ENCODE measurements at regions not wholly inside any gene's neighbourhood (a gene's known extent, or its start where the extent isn't known, plus 50 kb on each side); places are given as distances from the start of the nearest gene placed in this dataset.
"Not testable (repeated sequence)": the region's sequence is repeated elsewhere in the genome, so short reads cannot be mapped to it uniquely, and the experiment has no call there.

GRCh38 chr2:219844401-219845091, 217.1 kb downstream of the SLC4A3 start:
- DNase-seq = no peak

GRCh38 chr2:219848882-219849281, 221.5 kb downstream of the SLC4A3 start:
- DNase-seq = peak; percentile 41

- DNase-seq = no peak
These were observed 223.7 kb downstream of the SLC4A3 start for GRCh38 chr2:219851169-219851568.

- no peak for DNase-seq
These were observed 224.5 kb downstream of the SLC4A3 start for GRCh38 chr2:219851801-219852481.

GRCh38 chr2:219852626-219853025, 225.2 kb downstream of the SLC4A3 start:
- DNase-seq = peak; percentile 50

GRCh38 chr2:219856602-219857001, 229.2 kb downstream of the SLC4A3 start:
- DNase-seq = no peak

GRCh38 chr2:219857751-219858150, 230.3 kb downstream of the SLC4A3 start:
- DNase-seq = no peak

GRCh38 chr2:219861307-219861706, 233.9 kb downstream of the SLC4A3 start:
- DNase-seq = no peak

GRCh38 chr2:219864154-219864553, 236.7 kb downstream of the SLC4A3 start:
- DNase-seq = no peak

GRCh38 chr2:219868635-219869034, 241.2 kb downstream of the SLC4A3 start:
- no peak for DNase-seq

GRCh38 chr2:219870041-219870440, 242.6 kb downstream of the SLC4A3 start:
- no peak for DNase-seq

- no peak for DNase-seq
These were observed 243.9 kb downstream of the SLC4A3 start for GRCh38 chr2:219871351-219871750.

- DNase-seq = no peak
These were observed 247.6 kb downstream of the SLC4A3 start for GRCh38 chr2:219875036-219875435.

- not testable (repeated sequence) for DNase-seq
These were observed 248.6 kb downstream of the SLC4A3 start for GRCh38 chr2:219875986-219876385.

- DNase-seq = no peak
These were observed 249.5 kb downstream of the SLC4A3 start for GRCh38 chr2:219876931-219877330.

- DNase-seq = no peak
These were observed 250.3 kb downstream of the SLC4A3 start for GRCh38 chr2:219877728-219878127.

- DNase-seq = no peak
These were observed 251.1 kb downstream of the SLC4A3 start for GRCh38 chr2:219878516-219878915.

- no peak for DNase-seq
These were observed 254.4 kb downstream of the SLC4A3 start for GRCh38 chr2:219881851-219882250.

- peak; percentile 5 for DNase-seq
These were observed 259.2 kb downstream of the SLC4A3 start for GRCh38 chr2:219886615-219887014.

GRCh38 chr2:219887870-219888269, 260.4 kb downstream of the SLC4A3 start:
- DNase-seq = no peak

GRCh38 chr2:219893541-219893940, 266.1 kb downstream of the SLC4A3 start:
- DNase-seq = no peak

- no peak for DNase-seq
These were observed 270.0 kb downstream of the SLC4A3 start for GRCh38 chr2:219897456-219897855.

GRCh38 chr2:219901155-219901554, 273.7 kb downstream of the SLC4A3 start:
- no peak for DNase-seq

GRCh38 chr2:219902891-219903552, 275.6 kb downstream of the SLC4A3 start:
- DNase-seq = no peak
